OCI-LY7 (cell line): ENCODE measurements at regions not wholly inside any gene's neighbourhood (a gene's known extent, or its start where the extent isn't known, plus 50 kb on each side); places are given as distances from the start of the nearest gene placed in this dataset.

Experiments
- BruUV-seq: library from RNA; stranded (reverse); fragments of 400-500 nt; replicated peaks from 2 replicates; lab custom pipeline; 2021; lab: Mats Ljungman, UMichigan
- CTCF ChIA-PET: fragments of 300-600 bp; sonication (Branson Sonifier 250); formaldehyde crosslinking; loops from one replicate; lab custom pipeline; 2022; ENCODE audit warnings: antibody characterized with exemption; ENCODE audit not compliant: unreplicated experiment; lab: Charles Lee
- POLR2A ChIA-PET: fragments of 300-600 bp; sonication (Branson Sonifier 250); formaldehyde crosslinking; loops from one replicate; lab custom pipeline; 2022; ENCODE audit warnings: antibody characterized with exemption; lab: Charles Lee
- DNase-seq: peaks from one replicate; pipeline ENCODE4 v3.0.0-alpha.2; 2015; ENCODE audit warnings: low spot score
- H2AFZ ChIP-seq: fragments of 200-600 bp; sonication (generic), shearing (Covaris generic); 2 replicates; pipeline ENCODE4 v1.6.1; 2014; ENCODE audit warnings: mild to moderate bottlenecking, antibody characterized with exemption, low read length, moderate library complexity
- H3K27ac ChIP-seq: fragments of 200-600 bp; sonication (generic); 2 replicates; pipeline ENCODE4 v1.5.1; 2014; ENCODE audit warnings: mixed run types, low read depth, mild to moderate bottlenecking, moderate library complexity, low read length, inconsistent platforms; ENCODE audit not compliant: poor library complexity, severe bottlenecking
- H3K36me3 ChIP-seq: fragments of 200-600 bp; sonication (generic); 2 replicates; pipeline ENCODE4 v1.6.1; 2014; ENCODE audit warnings: mild to moderate bottlenecking, antibody characterized with exemption, low read length, moderate library complexity, mixed read lengths; ENCODE audit not compliant: insufficient read depth
- H3K4me1 ChIP-seq: fragments of 200-600 bp; sonication (generic); 2 replicates; pipeline ENCODE4 v1.5.1; 2014; ENCODE audit warnings: mild to moderate bottlenecking, low read length; ENCODE audit not compliant: insufficient read depth, poor library complexity, severe bottlenecking
- H3K4me2 ChIP-seq: fragments of 200-600 bp; sonication (generic); 2 replicates; pipeline ENCODE4 v1.6.1; 2014; ENCODE audit warnings: mild to moderate bottlenecking, low read length
- H3K4me3 ChIP-seq: fragments of 200-600 bp; sonication (generic); 2 replicates; pipeline ENCODE4 v1.5.1; 2014; ENCODE audit warnings: mild to moderate bottlenecking, low read depth, low read length; ENCODE audit not compliant: poor library complexity, severe bottlenecking
- H3K79me2 ChIP-seq: fragments of 200-600 bp; sonication (generic); 2 replicates; pipeline ENCODE4 v1.6.1; 2016; ENCODE audit warnings: low read depth, mild to moderate bottlenecking, low read length, moderate library complexity, mixed read lengths; ENCODE audit not compliant: insufficient read depth
- H3K9me2 ChIP-seq: fragments of 200-600 bp; sonication (generic); 2 replicates; pipeline ENCODE4 v1.6.1; 2016; ENCODE audit warnings: mild to moderate bottlenecking, low read length, mixed read lengths; ENCODE audit not compliant: insufficient read depth
- H3K9me3 ChIP-seq: fragments of 200-600 bp; sonication (generic); 2 replicates; pipeline ENCODE4 v1.6.1; 2014; ENCODE audit warnings: mild to moderate bottlenecking, mixed run types, low read length, mixed read lengths
- H4K20me1 ChIP-seq: fragments of 200-600 bp; sonication (generic); 2 replicates; pipeline ENCODE4 v1.6.1; 2014; ENCODE audit warnings: mild to moderate bottlenecking, antibody characterized with exemption, low read length, moderate library complexity, mixed read lengths; ENCODE audit not compliant: insufficient read depth
- EZH2phosphoT487 ChIP-seq: fragments of 200-600 bp; sonication (generic); IDR thresholded peaks from 2 replicates; pipeline ENCODE4 v1.6.1; 2018; ENCODE audit warnings: low read depth, borderline replicate concordance, mild to moderate bottlenecking, mixed run types, antibody characterized with exemption, low read length, moderate library complexity, mixed read lengths
- intact Hi-C: fragments of 100-400 bp; cut with micrococcal nuclease; formaldehyde crosslinking; loops from one replicate; pipeline ENCODE4 v1.10.0; 2022; ENCODE audit not compliant: unreplicated experiment
- TF ChIP-seq, protein P1 (sequence below): fragments of 200-600 bp; sonication (generic); conservative IDR thresholded peaks from 2 replicates; pipeline ENCODE4 v1.5.1; 2014; ENCODE audit warnings: mild to moderate bottlenecking, antibody characterized with exemption, low read length, moderate library complexity, mixed read lengths

DNA sequence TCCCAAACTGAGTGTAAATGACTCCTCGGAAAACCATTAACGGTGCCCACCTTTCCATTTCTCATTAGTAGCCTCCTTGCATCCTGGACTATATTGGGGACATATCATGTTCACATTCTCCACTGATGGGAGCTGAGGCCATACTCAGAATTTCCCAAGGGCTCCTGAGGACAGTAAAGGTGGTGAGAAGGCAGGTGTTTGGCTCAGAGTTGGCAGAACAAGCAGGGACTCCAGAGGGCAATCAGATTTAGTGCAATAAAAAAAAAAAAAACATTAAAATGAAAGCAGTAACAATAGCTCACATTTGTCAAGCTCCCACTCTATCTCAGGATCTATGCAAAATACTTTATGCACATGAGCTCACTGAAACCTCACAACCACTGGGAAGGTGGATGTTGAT lies 401.4 kb downstream of the MAFB start:
- Histone ChIP-seq H3K9me2 (no peaks in the 10 kb centered on the region), H3K4me2 (no peak overlapping the region), H3K36me3 (no peaks in the 10 kb centered on the region), H3K27ac (no peak overlapping the region), H3K4me1 (no peaks in the 10 kb centered on the region), H3K4me3 (no peak overlapping the region), H3K79me2 (no peaks in the 10 kb centered on the region), H3K9me3 (no peaks in the 10 kb centered on the region), H4K20me1 (no peaks in the 10 kb centered on the region), H2AFZ (no peak overlapping the region)
- CTCF ChIA-PET: no interaction called here
- POLR2A ChIA-PET: interaction anchor here (0.6 kb wide), 1 partner anchor 381 kb away, joined by 6 read pairs; no protein-coding TSS in a partner anchor
- BruUV-seq: no TSS peak
- intact Hi-C loops: no loop called here
- TF ChIP-seq, protein P1, sequence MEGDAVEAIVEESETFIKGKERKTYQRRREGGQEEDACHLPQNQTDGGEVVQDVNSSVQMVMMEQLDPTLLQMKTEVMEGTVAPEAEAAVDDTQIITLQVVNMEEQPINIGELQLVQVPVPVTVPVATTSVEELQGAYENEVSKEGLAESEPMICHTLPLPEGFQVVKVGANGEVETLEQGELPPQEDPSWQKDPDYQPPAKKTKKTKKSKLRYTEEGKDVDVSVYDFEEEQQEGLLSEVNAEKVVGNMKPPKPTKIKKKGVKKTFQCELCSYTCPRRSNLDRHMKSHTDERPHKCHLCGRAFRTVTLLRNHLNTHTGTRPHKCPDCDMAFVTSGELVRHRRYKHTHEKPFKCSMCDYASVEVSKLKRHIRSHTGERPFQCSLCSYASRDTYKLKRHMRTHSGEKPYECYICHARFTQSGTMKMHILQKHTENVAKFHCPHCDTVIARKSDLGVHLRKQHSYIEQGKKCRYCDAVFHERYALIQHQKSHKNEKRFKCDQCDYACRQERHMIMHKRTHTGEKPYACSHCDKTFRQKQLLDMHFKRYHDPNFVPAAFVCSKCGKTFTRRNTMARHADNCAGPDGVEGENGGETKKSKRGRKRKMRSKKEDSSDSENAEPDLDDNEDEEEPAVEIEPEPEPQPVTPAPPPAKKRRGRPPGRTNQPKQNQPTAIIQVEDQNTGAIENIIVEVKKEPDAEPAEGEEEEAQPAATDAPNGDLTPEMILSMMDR: no peak
- TF ChIP-seq EZH2phosphoT487: no peak
- DNase-seq: no peak

DNA sequence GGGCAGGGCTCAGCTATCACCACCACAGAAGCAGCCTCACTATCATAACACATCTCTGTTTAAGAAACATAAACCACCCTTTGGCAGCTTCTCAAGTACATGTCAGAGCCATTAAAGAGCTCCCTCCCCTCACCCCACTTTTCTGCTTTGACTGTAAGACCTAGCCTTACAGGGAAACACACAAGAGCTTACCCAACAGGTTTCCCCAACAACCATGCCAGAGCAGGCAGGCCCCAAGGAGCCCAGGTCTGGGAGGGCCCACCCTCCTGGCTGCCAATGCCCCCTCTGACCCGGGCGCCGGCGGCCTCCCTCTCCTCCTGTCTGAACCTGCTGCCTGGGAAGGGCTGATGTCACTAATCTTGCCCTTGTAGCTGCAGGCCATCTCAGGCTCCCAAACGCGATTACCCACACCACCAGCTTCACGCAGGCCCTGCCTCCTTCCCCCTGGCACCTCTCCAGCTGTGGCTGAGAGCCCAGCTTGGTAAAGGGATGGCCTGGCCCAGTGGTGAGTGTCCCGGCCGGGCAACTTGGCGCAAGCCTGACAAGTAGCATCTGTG lies 402.0 kb downstream of the MAFB start:
- intact Hi-C loops: no loop called here
- no peaks in the 10 kb centered on the region for H3K9me3 ChIP-seq
- no peaks in the 10 kb centered on the region for H3K36me3 ChIP-seq
- CTCF ChIA-PET: no interaction called here
- TF ChIP-seq, protein P1: no peak
- no peak for TF ChIP-seq EZH2phosphoT487
- no peak overlapping the region for H3K27ac ChIP-seq
- no peaks in the 10 kb centered on the region for H4K20me1 ChIP-seq
- no peak overlapping the region for H3K4me3 ChIP-seq
- H3K4me2 ChIP-seq: no peak overlapping the region
- H3K4me1 ChIP-seq: no peaks in the 10 kb centered on the region
- no peak for DNase-seq
- H3K9me2 ChIP-seq: no peaks in the 10 kb centered on the region
- no TSS peak for BruUV-seq
- POLR2A ChIA-PET: no interaction called here
- no peaks in the 10 kb centered on the region for H3K79me2 ChIP-seq
- H2AFZ ChIP-seq: no peak overlapping the region

DNA sequence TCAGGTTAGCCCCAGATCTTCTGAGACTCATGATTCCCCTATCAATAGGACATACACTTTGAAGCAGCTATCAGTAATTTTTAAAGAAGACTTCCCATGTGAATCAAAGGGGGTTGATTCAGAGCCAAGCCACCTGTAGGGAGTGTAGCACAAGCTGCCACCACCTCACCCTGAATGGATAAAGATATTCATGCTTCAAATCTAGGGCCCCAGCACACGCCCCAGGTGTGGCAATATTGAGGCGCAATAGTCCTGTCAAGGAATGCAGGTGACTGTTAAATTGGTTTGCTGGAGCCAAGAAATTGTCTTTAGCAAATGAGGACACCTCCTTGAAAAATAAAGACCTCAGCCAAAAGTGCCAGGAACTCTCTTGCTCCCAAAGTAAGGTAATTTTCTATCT lies 404.4 kb downstream of the MAFB start:
- Histone ChIP-seq H3K4me2 (no peak overlapping the region), H4K20me1 (no peaks in the 10 kb centered on the region), H3K27ac (no peak overlapping the region), H3K9me2 (no peaks in the 10 kb centered on the region), H3K36me3 (no peaks in the 10 kb centered on the region), H3K79me2 (no peaks in the 10 kb centered on the region), H3K4me1 (no peaks in the 10 kb centered on the region), H3K4me3 (no peak overlapping the region), H3K9me3 (no peaks in the 10 kb centered on the region), H2AFZ (no peak overlapping the region)
- no peak for TF ChIP-seq EZH2phosphoT487
- TF ChIP-seq, protein P1: no peak
- CTCF ChIA-PET: no interaction called here
- intact Hi-C loops: no loop called here
- BruUV-seq: no TSS peak
- POLR2A ChIA-PET: no interaction called here
- DNase-seq: no peak
